OCI-LY7 (cell line): ENCODE measurements at regions not wholly inside any gene's neighbourhood (a gene's known extent, or its start where the extent isn't known, plus 50 kb on each side); places are given as distances from the start of the nearest gene placed in this dataset.

ENCODE experiments used
- BruUV-seq: library from RNA; stranded (reverse); fragments of 400-500 nt; replicated peaks from 2 replicates; lab custom pipeline; 2021; lab: Mats Ljungman, UMichigan
- CTCF ChIA-PET: fragments of 300-600 bp; sonication (Branson Sonifier 250); formaldehyde crosslinking; loops from one replicate; lab custom pipeline; 2022; ENCODE audit warnings: antibody characterized with exemption; ENCODE audit not compliant: unreplicated experiment; lab: Charles Lee
- POLR2A ChIA-PET: fragments of 300-600 bp; sonication (Branson Sonifier 250); formaldehyde crosslinking; loops from one replicate; lab custom pipeline; 2022; ENCODE audit warnings: antibody characterized with exemption; lab: Charles Lee
- DNase-seq: peaks from one replicate; pipeline ENCODE4 v3.0.0-alpha.2; 2015; ENCODE audit warnings: low spot score
- H2AFZ ChIP-seq: fragments of 200-600 bp; sonication (generic), shearing (Covaris generic); 2 replicates; pipeline ENCODE4 v1.6.1; 2014; ENCODE audit warnings: mild to moderate bottlenecking, antibody characterized with exemption, low read length, moderate library complexity
- H3K27ac ChIP-seq: fragments of 200-600 bp; sonication (generic); 2 replicates; pipeline ENCODE4 v1.5.1; 2014; ENCODE audit warnings: mixed run types, low read depth, mild to moderate bottlenecking, moderate library complexity, low read length, inconsistent platforms; ENCODE audit not compliant: poor library complexity, severe bottlenecking
- H3K36me3 ChIP-seq: fragments of 200-600 bp; sonication (generic); 2 replicates; pipeline ENCODE4 v1.6.1; 2014; ENCODE audit warnings: mild to moderate bottlenecking, antibody characterized with exemption, low read length, moderate library complexity, mixed read lengths; ENCODE audit not compliant: insufficient read depth
- H3K4me1 ChIP-seq: fragments of 200-600 bp; sonication (generic); 2 replicates; pipeline ENCODE4 v1.5.1; 2014; ENCODE audit warnings: mild to moderate bottlenecking, low read length; ENCODE audit not compliant: insufficient read depth, poor library complexity, severe bottlenecking
- H3K4me2 ChIP-seq: fragments of 200-600 bp; sonication (generic); 2 replicates; pipeline ENCODE4 v1.6.1; 2014; ENCODE audit warnings: mild to moderate bottlenecking, low read length
- H3K4me3 ChIP-seq: fragments of 200-600 bp; sonication (generic); 2 replicates; pipeline ENCODE4 v1.5.1; 2014; ENCODE audit warnings: mild to moderate bottlenecking, low read depth, low read length; ENCODE audit not compliant: poor library complexity, severe bottlenecking
- H3K79me2 ChIP-seq: fragments of 200-600 bp; sonication (generic); 2 replicates; pipeline ENCODE4 v1.6.1; 2016; ENCODE audit warnings: low read depth, mild to moderate bottlenecking, low read length, moderate library complexity, mixed read lengths; ENCODE audit not compliant: insufficient read depth
- H3K9me2 ChIP-seq: fragments of 200-600 bp; sonication (generic); 2 replicates; pipeline ENCODE4 v1.6.1; 2016; ENCODE audit warnings: mild to moderate bottlenecking, low read length, mixed read lengths; ENCODE audit not compliant: insufficient read depth
- H3K9me3 ChIP-seq: fragments of 200-600 bp; sonication (generic); 2 replicates; pipeline ENCODE4 v1.6.1; 2014; ENCODE audit warnings: mild to moderate bottlenecking, mixed run types, low read length, mixed read lengths
- H4K20me1 ChIP-seq: fragments of 200-600 bp; sonication (generic); 2 replicates; pipeline ENCODE4 v1.6.1; 2014; ENCODE audit warnings: mild to moderate bottlenecking, antibody characterized with exemption, low read length, moderate library complexity, mixed read lengths; ENCODE audit not compliant: insufficient read depth
- EZH2phosphoT487 ChIP-seq: fragments of 200-600 bp; sonication (generic); IDR thresholded peaks from 2 replicates; pipeline ENCODE4 v1.6.1; 2018; ENCODE audit warnings: low read depth, borderline replicate concordance, mild to moderate bottlenecking, mixed run types, antibody characterized with exemption, low read length, moderate library complexity, mixed read lengths
- intact Hi-C: fragments of 100-400 bp; cut with micrococcal nuclease; formaldehyde crosslinking; loops from one replicate; pipeline ENCODE4 v1.10.0; 2022; ENCODE audit not compliant: unreplicated experiment
- TF ChIP-seq, protein P1 (sequence below): fragments of 200-600 bp; sonication (generic); conservative IDR thresholded peaks from 2 replicates; pipeline ENCODE4 v1.5.1; 2014; ENCODE audit warnings: mild to moderate bottlenecking, antibody characterized with exemption, low read length, moderate library complexity, mixed read lengths

DNA sequence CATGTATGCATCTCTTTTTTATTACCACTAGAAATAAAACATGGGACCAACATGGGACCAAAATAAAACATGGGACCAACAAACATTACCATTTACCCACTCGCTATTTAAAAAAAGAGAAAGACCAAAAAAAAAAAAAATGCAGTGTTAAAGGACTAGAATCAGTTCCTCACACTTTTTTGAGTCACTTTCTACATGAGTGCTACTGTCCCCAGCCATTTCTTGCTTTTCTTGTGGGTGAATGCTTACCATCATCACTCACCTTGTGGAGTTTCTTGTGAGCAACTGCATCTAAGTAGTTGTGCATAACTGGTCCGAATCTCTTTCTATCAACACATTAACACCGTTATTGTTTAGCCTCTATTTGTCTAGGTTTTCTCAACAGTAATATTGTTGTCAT is 493.6 kb upstream of the RIOK2 start:
- Histone ChIP-seq H3K9me3 (no peaks in the 10 kb centered on the region), H3K4me2 (no peak overlapping the region), H2AFZ (no peak overlapping the region), H3K79me2 (no peaks in the 10 kb centered on the region), H3K4me3 (no peak overlapping the region), H3K27ac (no peak overlapping the region), H4K20me1 (no peaks in the 10 kb centered on the region), H3K36me3 (no peaks in the 10 kb centered on the region), H3K4me1 (no peaks in the 10 kb centered on the region), H3K9me2 (no peaks in the 10 kb centered on the region)
- POLR2A ChIA-PET: no interaction called here
- no peak for DNase-seq
- BruUV-seq: no TSS peak
- TF ChIP-seq, protein P1, sequence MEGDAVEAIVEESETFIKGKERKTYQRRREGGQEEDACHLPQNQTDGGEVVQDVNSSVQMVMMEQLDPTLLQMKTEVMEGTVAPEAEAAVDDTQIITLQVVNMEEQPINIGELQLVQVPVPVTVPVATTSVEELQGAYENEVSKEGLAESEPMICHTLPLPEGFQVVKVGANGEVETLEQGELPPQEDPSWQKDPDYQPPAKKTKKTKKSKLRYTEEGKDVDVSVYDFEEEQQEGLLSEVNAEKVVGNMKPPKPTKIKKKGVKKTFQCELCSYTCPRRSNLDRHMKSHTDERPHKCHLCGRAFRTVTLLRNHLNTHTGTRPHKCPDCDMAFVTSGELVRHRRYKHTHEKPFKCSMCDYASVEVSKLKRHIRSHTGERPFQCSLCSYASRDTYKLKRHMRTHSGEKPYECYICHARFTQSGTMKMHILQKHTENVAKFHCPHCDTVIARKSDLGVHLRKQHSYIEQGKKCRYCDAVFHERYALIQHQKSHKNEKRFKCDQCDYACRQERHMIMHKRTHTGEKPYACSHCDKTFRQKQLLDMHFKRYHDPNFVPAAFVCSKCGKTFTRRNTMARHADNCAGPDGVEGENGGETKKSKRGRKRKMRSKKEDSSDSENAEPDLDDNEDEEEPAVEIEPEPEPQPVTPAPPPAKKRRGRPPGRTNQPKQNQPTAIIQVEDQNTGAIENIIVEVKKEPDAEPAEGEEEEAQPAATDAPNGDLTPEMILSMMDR: no peak
- no peak for TF ChIP-seq EZH2phosphoT487
- CTCF ChIA-PET: no interaction called here
- intact Hi-C loops: no loop called here

DNA sequence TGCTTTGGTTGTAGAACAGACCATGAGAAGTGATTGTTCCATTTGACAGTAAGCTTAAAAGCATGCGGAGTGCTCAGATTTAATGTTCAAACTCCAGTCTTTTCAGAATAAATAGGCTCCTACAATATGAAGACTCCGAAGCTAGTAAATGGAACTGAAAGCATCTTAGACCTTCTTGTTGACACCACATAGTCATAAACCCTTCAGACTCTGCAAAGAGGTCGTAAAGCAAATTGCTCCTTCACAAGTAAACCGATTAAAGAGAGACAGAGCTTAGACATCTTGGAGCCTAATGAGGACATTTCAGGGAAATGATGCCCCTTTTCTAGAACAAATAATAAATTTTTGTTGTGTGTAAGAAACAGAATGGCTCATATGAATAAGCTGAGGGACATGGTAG is 511.0 kb upstream of the RIOK2 start:
- Histone ChIP-seq H3K4me2 (no peak overlapping the region), H3K4me3 (no peak overlapping the region), H3K9me3 (no peaks in the 10 kb centered on the region), H3K9me2 (no peaks in the 10 kb centered on the region), H3K27ac (no peak overlapping the region), H3K79me2 (no peaks in the 10 kb centered on the region), H4K20me1 (no peaks in the 10 kb centered on the region), H2AFZ (no peak overlapping the region), H3K4me1 (no peaks in the 10 kb centered on the region), H3K36me3 (no peaks in the 10 kb centered on the region)
- ChIA-PET CTCF (no interaction called here), POLR2A (no interaction called here)
- DNase-seq: no peak
- intact Hi-C loops: no loop called here
- BruUV-seq: no TSS peak
- TF ChIP-seq, protein P1: no peak
- TF ChIP-seq EZH2phosphoT487: no peak

DNA sequence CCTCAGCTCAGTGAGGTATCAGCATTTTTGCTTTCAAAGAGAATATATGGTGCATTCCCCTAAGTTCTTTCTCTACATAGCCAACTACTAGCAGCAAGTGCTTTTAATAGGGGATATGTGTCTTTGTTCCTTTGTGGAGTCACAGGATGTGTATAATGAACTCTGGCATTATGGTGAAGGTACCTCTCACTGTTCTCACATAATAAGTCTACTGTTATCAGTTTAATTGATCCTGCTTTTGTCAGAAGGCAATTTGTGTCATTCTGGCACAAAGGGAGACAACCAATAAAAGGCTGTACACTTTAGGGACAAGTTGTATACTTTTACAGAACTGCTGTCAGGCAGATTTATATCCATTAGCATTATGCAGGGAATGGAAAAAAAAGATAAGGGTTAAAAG is 531.4 kb upstream of the RIOK2 start:
- Histone ChIP-seq H3K9me3 (no peaks in the 10 kb centered on the region), H3K4me2 (no peak overlapping the region), H4K20me1 (no peaks in the 10 kb centered on the region), H3K79me2 (no peaks in the 10 kb centered on the region), H3K36me3 (no peaks in the 10 kb centered on the region), H3K27ac (no peak overlapping the region), H3K9me2 (no peaks in the 10 kb centered on the region), H2AFZ (no peak overlapping the region), H3K4me1 (no peaks in the 10 kb centered on the region), H3K4me3 (no peak overlapping the region)
- BruUV-seq: no TSS peak
- TF ChIP-seq, protein P1: no peak
- no peak for TF ChIP-seq EZH2phosphoT487
- no peak for DNase-seq
- intact Hi-C loops: no loop called here
- POLR2A ChIA-PET: no interaction called here
- CTCF ChIA-PET: no interaction called here
